H7 (cell line): ENCODE measurements at regions not wholly inside any gene's neighbourhood (a gene's known extent, or its start where the extent isn't known, plus 50 kb on each side); places are given as distances from the start of the nearest gene placed in this dataset.
"Not testable (repeated sequence)": the region's sequence is repeated elsewhere in the genome, so short reads cannot be mapped to it uniquely, and the experiment has no call there.

Experiments
- DNase-seq: peaks from one replicate; pipeline ENCODE4 v3.0.0; 2012
- H3K27me3 ChIP-seq: 2 replicates; pipeline ENCODE4 v1.6.0; 2011; ENCODE audit warnings: mild to moderate bottlenecking, low read length; ENCODE audit not compliant: control insufficient read depth, insufficient read depth
- H3K36me3 ChIP-seq: replicated peaks from 2 replicates; pipeline ENCODE4 v1.5.1; 2011; ENCODE audit warnings: low read length; ENCODE audit not compliant: control insufficient read depth, insufficient read depth
- H3K4me3 ChIP-seq: 2 replicates; pipeline ENCODE4 v1.5.1; 2011; ENCODE audit warnings: low read depth, mild to moderate bottlenecking, control low read depth, low read length, moderate library complexity; ENCODE audit not compliant: insufficient read depth

DNA sequence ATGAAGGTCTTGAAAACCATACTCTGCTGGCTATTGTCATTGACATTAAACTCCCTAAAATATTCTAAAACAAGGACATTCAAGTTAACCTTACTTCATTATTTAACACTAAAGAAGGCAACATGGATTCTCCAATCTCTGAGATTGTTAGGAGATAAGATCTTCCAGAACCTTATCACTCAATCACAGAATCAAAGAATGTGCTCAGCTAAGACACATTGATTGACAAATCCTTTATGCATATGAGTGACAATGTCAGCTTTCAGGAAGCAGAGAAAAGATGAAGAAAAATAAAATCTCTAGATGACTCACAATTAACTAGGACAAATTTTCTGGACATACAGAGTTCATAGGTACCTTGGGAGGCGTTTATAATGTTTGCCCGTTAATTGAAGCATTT, 787.2 kb downstream of the TSN start:
- H3K4me3 ChIP-seq = no peak overlapping the region
- DNase-seq = no peak
- H3K27me3 ChIP-seq = no peaks in the 10 kb centered on the region
- no peaks in the 10 kb centered on the region for H3K36me3 ChIP-seq

DNA sequence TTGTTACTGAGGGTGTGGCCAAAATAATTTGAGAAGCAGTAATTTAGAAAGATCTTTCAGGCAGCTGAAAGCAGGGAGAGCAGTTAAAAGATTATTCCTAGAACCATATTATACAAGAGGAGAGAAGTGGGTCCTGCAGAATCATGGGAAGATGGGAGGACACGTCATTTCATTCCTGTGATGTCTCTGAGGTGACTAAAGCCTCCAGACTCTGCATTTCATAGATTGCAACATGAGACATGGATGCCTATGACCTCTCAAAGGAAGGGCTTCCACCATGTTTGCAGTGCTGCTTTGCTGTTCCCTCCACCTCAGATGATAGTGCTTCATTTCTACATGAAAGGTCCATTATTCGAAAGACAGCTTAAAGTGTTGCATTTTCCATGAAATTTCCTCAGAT, 788.4 kb downstream of the TSN start:
- Histone ChIP-seq H3K4me3 (no peak overlapping the region), H3K27me3 (no peaks in the 10 kb centered on the region), H3K36me3 (no peaks in the 10 kb centered on the region)
- DNase-seq = no peak

DNA sequence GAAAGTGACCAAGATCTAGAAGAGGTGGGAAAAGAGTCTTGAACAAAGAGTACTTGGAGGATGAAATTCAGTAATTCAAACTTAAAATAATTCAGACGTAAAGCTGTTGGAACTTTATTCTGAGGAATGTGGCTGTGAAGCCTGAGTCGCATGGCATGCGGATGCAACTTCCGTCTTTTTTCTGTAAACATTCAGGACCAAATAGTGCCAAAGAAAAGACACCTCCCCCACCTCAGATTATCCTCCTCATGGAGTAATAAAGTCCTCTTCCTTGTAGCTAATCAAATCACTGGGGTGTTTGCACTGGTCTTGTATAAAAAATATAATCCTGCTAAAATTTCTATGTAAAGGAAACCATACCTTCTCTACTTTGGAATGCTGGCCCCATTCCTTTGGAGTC, 790.4 kb downstream of the TSN start:
- Histone ChIP-seq H3K27me3 (no peaks in the 10 kb centered on the region), H3K36me3 (no peaks in the 10 kb centered on the region), H3K4me3 (no peak overlapping the region)
- no peak for DNase-seq

DNA sequence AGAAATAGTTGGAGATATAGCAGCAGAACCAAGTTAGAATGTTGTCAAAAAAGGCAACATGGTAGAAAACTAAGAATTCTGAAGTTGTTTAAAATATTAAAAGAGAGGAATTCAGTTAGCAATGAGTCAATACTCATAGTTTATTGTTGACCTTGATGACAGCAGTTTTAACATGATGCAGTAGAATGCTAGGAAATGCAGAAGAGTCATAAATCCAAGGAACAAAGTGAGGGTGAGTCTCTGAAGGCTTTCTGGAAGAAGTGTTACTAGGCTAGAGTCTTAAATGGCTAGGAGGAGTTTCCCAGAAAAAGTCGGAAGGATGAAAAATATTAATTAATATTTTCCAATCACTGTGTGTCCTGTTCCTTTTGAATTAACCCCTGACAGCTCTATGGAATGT, 807.3 kb downstream of the TSN start:
- no peak for DNase-seq
- Histone ChIP-seq H3K36me3 (no peaks in the 10 kb centered on the region), H3K4me3 (no peak overlapping the region), H3K27me3 (no peaks in the 10 kb centered on the region)

DNA sequence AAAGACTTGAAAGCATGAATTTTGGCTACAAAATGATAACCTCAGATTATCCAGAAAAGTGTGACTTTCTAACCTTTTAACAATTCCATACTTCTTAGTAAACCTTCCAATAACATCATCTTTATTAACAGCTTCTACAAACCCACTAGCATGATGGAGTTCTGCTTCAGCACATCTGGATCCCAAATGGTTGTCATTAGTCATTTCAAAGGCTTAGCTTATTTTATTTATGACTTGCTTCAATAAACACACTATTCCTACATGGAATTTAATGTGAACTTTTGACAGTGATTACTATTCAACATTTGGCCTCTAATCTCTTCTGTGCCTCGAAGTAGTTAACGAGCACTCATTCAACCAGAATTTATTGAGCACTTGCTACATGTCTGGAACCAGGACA, 808.3 kb downstream of the TSN start:
- Histone ChIP-seq H3K4me3 (no peak overlapping the region), H3K27me3 (no peaks in the 10 kb centered on the region), H3K36me3 (no peaks in the 10 kb centered on the region)
- no peak for DNase-seq

DNA sequence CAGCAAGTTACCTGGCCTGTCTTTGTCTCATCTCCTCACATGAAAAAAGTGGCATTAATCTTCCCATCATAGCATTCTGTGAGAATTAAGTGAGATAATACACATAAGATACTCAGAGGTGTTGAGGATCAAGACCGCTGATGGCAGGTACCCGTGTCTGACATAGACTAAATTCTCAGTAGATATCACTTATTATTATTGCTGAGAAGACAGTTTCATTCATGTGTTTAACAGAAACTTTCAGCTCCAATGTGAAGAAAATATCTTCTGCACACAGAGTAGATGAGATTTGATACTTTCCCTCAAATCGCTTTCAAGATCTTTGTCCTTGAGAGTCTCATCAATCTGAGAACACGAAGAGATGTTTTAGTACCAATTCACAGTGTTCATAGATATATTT, 809.4 kb downstream of the TSN start:
- Histone ChIP-seq H3K4me3 (no peak overlapping the region), H3K27me3 (no peaks in the 10 kb centered on the region), H3K36me3 (no peaks in the 10 kb centered on the region)
- no peak for DNase-seq

DNA sequence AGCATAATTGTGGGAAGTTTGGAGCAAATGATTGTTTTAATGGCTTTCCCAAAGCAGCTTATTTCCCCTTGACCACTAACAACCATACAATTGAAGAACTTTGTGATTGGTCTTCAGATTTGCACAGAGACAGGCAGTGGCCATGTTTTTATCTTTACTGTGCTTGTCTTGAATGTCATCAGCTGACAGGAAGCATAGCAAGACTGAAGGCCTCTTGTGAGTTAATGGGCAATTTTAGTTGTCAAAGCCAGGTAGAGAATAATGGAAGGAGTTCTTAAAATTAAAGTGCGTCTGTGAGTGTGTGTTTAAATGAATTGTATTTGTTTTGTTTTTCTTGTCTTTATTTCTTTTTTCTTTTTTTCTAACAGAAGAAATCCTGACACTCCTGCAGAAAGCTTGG, 809.9 kb downstream of the TSN start:
- no peak for DNase-seq
- no peaks in the 10 kb centered on the region for H3K36me3 ChIP-seq
- H3K27me3 ChIP-seq = no peaks in the 10 kb centered on the region
- no peak overlapping the region for H3K4me3 ChIP-seq

DNA sequence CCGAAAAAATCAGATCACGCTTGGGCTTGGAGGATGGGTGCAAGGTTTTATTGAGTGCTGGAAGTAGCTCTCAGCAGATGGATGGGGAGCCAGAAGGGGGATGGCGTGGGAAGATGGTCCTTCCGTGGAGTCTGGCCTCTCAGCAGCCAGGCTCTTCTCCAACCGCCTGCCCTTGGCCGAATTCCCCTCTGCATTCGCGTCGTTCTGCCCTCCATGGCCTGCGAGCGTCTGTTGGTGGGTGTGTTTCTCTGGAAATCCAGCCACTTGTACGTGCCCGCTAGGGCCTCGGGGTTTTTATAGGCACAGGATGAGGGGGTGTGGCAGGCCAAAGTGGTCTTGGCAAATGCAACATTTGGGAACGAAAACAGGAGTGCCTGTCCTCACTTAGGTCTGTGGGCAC, 815.2 kb downstream of the TSN start:
- no peak for DNase-seq
- Histone ChIP-seq H3K27me3 (no peaks in the 10 kb centered on the region), H3K4me3 (no peak overlapping the region), H3K36me3 (no peaks in the 10 kb centered on the region)

DNA sequence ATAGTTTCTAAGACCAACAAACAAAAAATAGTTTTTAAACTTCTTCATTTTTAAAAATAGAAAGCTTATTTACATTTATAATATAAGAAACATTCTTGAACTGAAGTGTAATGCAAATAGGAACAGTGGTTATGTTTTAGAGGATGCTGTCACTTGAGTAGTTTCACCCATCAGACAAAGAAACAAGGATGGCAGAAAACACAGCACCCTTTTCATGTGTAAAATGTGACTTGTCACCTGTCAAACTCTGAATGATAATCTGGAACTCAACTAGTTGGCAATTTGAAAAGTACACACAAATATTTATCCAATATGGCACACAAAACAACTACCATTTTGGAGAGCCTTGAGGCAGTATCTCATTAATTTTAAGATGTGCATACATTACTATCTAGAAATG, 816.0 kb downstream of the TSN start:
- H3K4me3 ChIP-seq, H3K36me3 ChIP-seq, H3K27me3 ChIP-seq, DNase-seq: not testable (repeated sequence)

DNA sequence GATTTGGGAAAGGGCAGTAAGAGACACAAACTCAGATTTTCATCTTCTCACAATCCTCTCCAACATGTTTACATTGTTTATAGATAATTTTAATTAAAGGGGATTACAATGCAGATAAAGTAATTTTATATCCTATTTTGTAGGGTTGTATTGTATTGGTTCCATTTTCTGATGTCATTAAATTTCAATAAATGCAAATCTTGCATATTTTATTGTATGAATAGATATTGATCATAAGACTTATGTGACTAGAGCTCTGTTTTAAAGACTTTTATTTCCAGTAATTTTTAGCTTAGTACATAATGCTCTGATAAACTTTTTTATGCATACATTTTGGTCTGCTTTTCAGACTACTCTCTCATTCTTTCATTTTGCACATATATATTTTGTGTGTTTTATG, 819.6 kb downstream of the TSN start:
- Histone ChIP-seq H3K36me3 (no peaks in the 10 kb centered on the region), H3K4me3 (no peak overlapping the region), H3K27me3 (no peaks in the 10 kb centered on the region)
- no peak for DNase-seq

DNA sequence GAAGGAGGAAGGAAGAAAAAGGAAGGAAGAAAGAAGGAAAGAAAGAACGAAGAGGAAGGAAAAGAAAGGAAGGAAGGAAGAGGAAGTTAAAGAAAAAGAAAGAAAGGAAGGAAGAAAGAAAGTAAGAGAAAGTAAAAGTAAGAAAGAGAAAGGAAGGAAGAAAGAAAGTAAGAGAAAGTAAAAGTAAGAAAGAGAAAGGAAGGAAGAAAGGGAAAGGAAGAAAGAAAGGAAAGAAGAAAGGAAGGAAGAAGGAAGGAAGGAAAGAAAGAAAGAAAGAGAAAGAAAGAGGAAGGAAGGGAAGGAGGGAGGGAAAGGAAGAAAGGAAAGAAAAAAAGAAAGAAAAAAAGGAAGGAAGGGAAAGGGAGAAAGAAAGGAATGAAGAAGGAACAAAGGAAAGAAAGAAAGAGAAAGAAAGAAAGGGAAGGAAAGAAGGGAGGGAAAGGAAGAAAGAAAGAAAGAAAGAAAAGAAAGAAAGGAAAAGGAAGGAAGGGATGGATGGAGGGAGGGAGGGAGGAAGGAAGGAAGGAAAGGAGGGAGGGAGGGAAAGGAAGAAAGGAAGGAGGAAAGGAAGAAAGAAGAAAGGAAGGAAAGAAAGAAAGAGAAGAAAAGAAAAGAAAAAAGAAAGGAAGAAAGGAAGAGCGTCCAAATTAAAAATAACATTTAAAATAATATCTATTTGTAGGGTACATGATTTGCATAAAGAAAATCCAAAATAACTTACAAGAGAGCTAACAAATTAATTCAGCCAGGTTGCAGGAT, 827.9 kb downstream of the TSN start:
- no peaks in the 10 kb centered on the region for H3K36me3 ChIP-seq
- no peaks in the 10 kb centered on the region for H3K27me3 ChIP-seq
- no peak for DNase-seq
- no peak overlapping the region for H3K4me3 ChIP-seq

DNA sequence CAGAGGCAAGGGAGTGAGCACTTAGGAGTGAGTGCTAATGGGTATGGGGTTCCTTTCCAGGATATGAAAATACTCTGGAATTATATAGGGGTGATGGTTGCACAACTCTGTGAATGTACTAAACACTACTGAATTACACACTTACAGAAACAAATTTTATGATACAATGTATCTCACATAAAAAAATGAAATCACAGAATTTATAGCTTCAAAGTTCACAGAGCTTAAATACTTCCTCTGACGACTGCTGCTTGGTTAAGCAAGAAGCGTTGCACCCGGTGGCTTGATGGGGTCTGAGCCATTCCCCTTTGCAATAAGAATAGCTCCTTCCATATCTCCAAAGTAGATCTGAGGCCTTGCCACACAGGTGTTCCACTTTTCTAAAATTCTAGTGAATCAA, 835.1 kb downstream of the TSN start:
- no peak overlapping the region for H3K4me3 ChIP-seq
- H3K36me3 ChIP-seq = no peaks in the 10 kb centered on the region
- DNase-seq = no peak
- no peaks in the 10 kb centered on the region for H3K27me3 ChIP-seq

DNA sequence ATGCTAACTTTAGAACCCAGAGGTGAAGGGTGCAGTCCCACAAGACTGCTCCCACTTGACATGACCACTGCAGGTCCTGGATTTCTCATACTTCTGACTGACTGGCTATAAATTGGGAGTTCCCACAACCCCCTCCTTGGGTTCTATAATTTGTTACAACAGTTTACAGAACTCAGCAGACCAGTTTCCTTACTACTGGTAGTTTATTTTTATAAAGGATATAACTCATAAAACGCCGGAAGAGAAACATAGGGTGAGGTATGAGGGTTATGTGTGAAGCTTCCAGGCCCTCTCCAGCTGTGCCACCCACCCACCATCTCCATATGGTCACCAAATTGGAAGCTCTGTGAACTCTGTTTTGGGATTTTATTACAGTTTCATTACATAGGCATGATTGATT, 839.6 kb downstream of the TSN start:
- DNase-seq = no peak
- Histone ChIP-seq H3K36me3 (no peaks in the 10 kb centered on the region), H3K27me3 (no peaks in the 10 kb centered on the region), H3K4me3 (no peak overlapping the region)

DNA sequence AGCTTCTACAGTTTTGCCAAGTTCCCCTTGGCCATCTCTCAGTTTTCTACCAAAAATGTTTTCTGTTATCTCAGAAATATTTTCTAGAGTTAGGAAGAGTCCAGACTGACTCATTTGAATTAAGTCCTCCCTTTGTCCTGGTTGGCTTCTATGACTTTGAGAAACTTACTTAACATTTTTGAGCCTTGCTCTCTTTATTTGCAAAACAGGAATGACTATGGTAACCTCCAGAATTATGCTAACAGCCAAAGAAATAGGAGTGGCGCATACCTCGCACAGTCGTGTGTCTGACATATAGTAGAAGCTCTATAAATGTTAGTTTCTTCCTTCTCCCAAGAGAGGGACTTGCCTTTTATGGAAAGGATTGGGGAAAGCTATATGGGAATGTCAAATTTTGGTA, 841.1 kb downstream of the TSN start:
- Histone ChIP-seq H3K36me3 (no peaks in the 10 kb centered on the region), H3K27me3 (no peaks in the 10 kb centered on the region), H3K4me3 (no peak overlapping the region)
- DNase-seq = no peak

DNA sequence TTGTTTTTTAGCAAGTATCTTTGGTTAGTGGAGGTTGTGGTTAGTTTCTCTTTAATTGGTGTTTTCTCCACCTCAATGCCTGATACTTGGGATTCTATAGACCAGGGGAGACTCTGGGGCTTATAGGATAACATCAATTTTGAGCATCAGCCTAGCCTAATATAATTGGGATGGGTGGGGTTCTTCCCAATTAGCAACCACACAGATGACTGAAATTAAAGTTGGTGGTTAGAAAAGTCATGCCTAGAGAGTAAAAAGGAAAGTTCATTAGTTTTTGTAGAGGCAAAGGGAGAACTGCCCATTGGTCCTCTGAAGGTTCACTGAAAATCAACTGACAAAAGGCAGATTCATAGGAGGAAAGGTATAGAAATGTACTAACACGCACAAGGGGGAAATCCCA, 843.3 kb downstream of the TSN start:
- Histone ChIP-seq H3K4me3 (no peak overlapping the region), H3K36me3 (no peaks in the 10 kb centered on the region), H3K27me3 (no peaks in the 10 kb centered on the region)
- no peak for DNase-seq
